MCF 10A (cell line): ENCODE measurements at regions not wholly inside any gene's neighbourhood (a gene's known extent, or its start where the extent isn't known, plus 50 kb on each side); places are given as distances from the start of the nearest gene placed in this dataset.

ENCODE experiments used
- BruUV-seq: library from RNA; stranded (reverse); fragments of 400-500 nt; replicated peaks from 2 replicates; lab custom pipeline; 2021; lab: Mats Ljungman, UMichigan
- CTCF ChIA-PET: fragments of 300-600 bp; sonication (Branson Sonifier 250); formaldehyde crosslinking; extraction: SDS; loops from one replicate; lab custom pipeline; 2021; ENCODE audit warnings: antibody characterized with exemption, inconsistent platforms; lab: Yijun Ruan, JAX
- POLR2A ChIA-PET: fragments of 300-600, 350-650 bp; sonication (Branson Sonifier 250); formaldehyde crosslinking; extraction: SDS; loops from one replicate; lab custom pipeline; 2020; ENCODE audit warnings: antibody characterized with exemption, inconsistent platforms; lab: Yijun Ruan, JAX
- DNase-seq: peaks from one replicate; pipeline ENCODE4 v3.0.0-alpha.2; 2018; ENCODE audit not compliant: unreplicated experiment
- H3K27ac Mint-ChIP-seq: one replicate; pipeline ENCODE4 v1.8.0; 2022; ENCODE audit warnings: mild to moderate bottlenecking, low read depth, mixed read lengths; ENCODE audit not compliant: unreplicated experiment
- H3K27me3 Mint-ChIP-seq: one replicate; pipeline ENCODE4 v1.8.0; 2022; ENCODE audit warnings: mixed read lengths; ENCODE audit not compliant: insufficient read depth, unreplicated experiment
- H3K36me3 Mint-ChIP-seq: one replicate; pipeline ENCODE4 v1.8.0; 2022; ENCODE audit warnings: mild to moderate bottlenecking, moderate library complexity, mixed read lengths; ENCODE audit not compliant: insufficient read depth, unreplicated experiment
- H3K4me1 Mint-ChIP-seq: one replicate; pipeline ENCODE4 v1.8.0; 2022; ENCODE audit warnings: mixed read lengths; ENCODE audit not compliant: insufficient read depth, unreplicated experiment
- H3K4me3 Mint-ChIP-seq: one replicate; pipeline ENCODE4 v1.8.0; 2022; ENCODE audit warnings: mild to moderate bottlenecking, moderate library complexity, mixed read lengths; ENCODE audit not compliant: unreplicated experiment
- H3K9me3 Mint-ChIP-seq: one replicate; pipeline ENCODE4 v1.8.0; 2022; ENCODE audit warnings: mixed read lengths; ENCODE audit not compliant: unreplicated experiment
- CTCF ChIP-seq: fragments of 200-600 bp; IDR thresholded peaks from one replicate; pipeline ENCODE4 v1.8.0; 2022; ENCODE audit warnings: antibody characterized with exemption, mild to moderate bottlenecking; ENCODE audit not compliant: unreplicated experiment
- intact Hi-C: fragments of 100-400 bp; cut with micrococcal nuclease; formaldehyde crosslinking; loops from 2 replicates; pipeline ENCODE4 v1.14.1; 2022

- BruUV-seq, result no TSS peak
- no peaks in the 10 kb centered on the region for H3K27me3 Mint-ChIP-seq
- intact Hi-C loops, result no loop called here
Measured at GRCh38 chr2:204282081-204282480, 263.2 kb upstream of the PARD3B start.

GRCh38 chr2:204282525-204282924, 262.8 kb upstream of the PARD3B start:
- CTCF ChIA-PET, result interaction anchor here (0.7 kb wide), 1 partner anchor 1575 kb away, joined by 5 read pairs; no protein-coding TSS in a partner anchor
- H3K27me3 Mint-ChIP-seq, result no peaks in the 10 kb centered on the region

More at GRCh38 chr2:204282081-204282480, 263.2 kb upstream of the PARD3B start:
- Mint-ChIP-seq H3K4me1 (no peaks in the 10 kb centered on the region), H3K36me3 (no peaks in the 10 kb centered on the region), H3K4me3 (no peak overlapping the region), H3K27ac (no peak overlapping the region), H3K9me3 (no peaks in the 10 kb centered on the region)
- TF ChIP-seq CTCF, result no peak
- no peak for DNase-seq
- ChIA-PET CTCF (no interaction called here), POLR2A (no interaction called here)

GRCh38 chr2:204289066-204289465, 256.2 kb upstream of the PARD3B start:
- Mint-ChIP-seq H3K27me3 (peaks cover 12% of the 10 kb centered on the region), H3K4me1 (no peaks in the 10 kb centered on the region), H3K27ac (no peak overlapping the region), H3K9me3 (no peaks in the 10 kb centered on the region), H3K36me3 (no peaks in the 10 kb centered on the region), H3K4me3 (no peak overlapping the region)
- TF ChIP-seq CTCF, result no peak
- BruUV-seq, result no TSS peak
- intact Hi-C loops, result no loop called here
- CTCF ChIA-PET, result interaction anchor here (0.6 kb wide), 1 partner anchor 13 kb away, joined by 3 read pairs; no protein-coding TSS in a partner anchor
- DNase-seq, result no peak
- POLR2A ChIA-PET, result interaction anchor here (1.9 kb wide), 1 partner anchor 9 kb away, joined by 5 read pairs; no protein-coding TSS in a partner anchor

More at GRCh38 chr2:204282525-204282924, 262.8 kb upstream of the PARD3B start:
- Mint-ChIP-seq H3K27ac (no peak overlapping the region), H3K4me3 (no peak overlapping the region), H3K4me1 (no peaks in the 10 kb centered on the region), H3K36me3 (no peaks in the 10 kb centered on the region), H3K9me3 (no peaks in the 10 kb centered on the region)
- no TSS peak for BruUV-seq
- intact Hi-C loops, result no loop called here
- no peak for DNase-seq
- TF ChIP-seq CTCF, result no peak
- POLR2A ChIA-PET, result no interaction called here

GRCh38 chr2:204292439-204292838, 252.8 kb upstream of the PARD3B start:
- ChIA-PET POLR2A (no interaction called here), CTCF (no interaction called here)
- Mint-ChIP-seq H3K27ac (no peak overlapping the region), H3K4me1 (no peaks in the 10 kb centered on the region), H3K9me3 (no peaks in the 10 kb centered on the region), H3K27me3 (peaks cover 12% of the 10 kb centered on the region), H3K36me3 (no peaks in the 10 kb centered on the region), H3K4me3 (no peak overlapping the region)
- BruUV-seq, result no TSS peak
- no peak for DNase-seq
- no peak for TF ChIP-seq CTCF
- intact Hi-C loops, result no loop called here
